HepG2 (cell line): ENCODE measurements at regions not wholly inside any gene's neighbourhood (a gene's known extent, or its start where the extent isn't known, plus 50 kb on each side); places are given as distances from the start of the nearest gene placed in this dataset.

ENCODE experiments used
- ATAC-seq: fragments of 200-7000 bp; cut with Tn5 transposase; 3 replicates; pipeline ENCODE4 v1.9.1; 2020; ENCODE audit warnings: mild to moderate bottlenecking, moderate library complexity
- BruUV-seq: library from RNA; stranded (reverse); fragments of 400-500 nt; replicated peaks from 2 replicates; lab custom pipeline; 2021; lab: Mats Ljungman, UMichigan
- CTCF ChIA-PET: fragments of 300-600 bp; formaldehyde crosslinking; extraction: SDS; loops from one replicate; lab custom pipeline; 2021; ENCODE audit warnings: low total read pairs, inconsistent platforms, low intra/inter-chr PET ratio; lab: Yijun Ruan, JAX
- POLR2A ChIA-PET: fragments of 350-600 bp; sonication (Branson Sonifier 250); formaldehyde crosslinking; loops from one replicate; lab custom pipeline; 2020; ENCODE audit warnings: antibody characterized with exemption, inconsistent platforms; lab: Yijun Ruan, JAX
- DNase-seq: peaks from one replicate; pipeline ENCODE4 v3.0.0-alpha.2; 2015; ENCODE audit warnings: low spot score
- FAIRE-seq: peaks from 3 replicates; lab custom pipeline; 2011; peaks lifted over from hg19 to GRCh38; lab: Jason Lieb, UNC
- H2AFZ ChIP-seq: one replicate; pipeline ENCODE4 v1.6.1; 2011; ENCODE audit warnings: low read length, inconsistent platforms
- H3K27ac ChIP-seq: fragments of 300-600 bp; 3 replicates; pipeline ENCODE4 v1.8.0; 2011; ENCODE audit warnings: mixed run types, mild to moderate bottlenecking, mixed read lengths, low read length, inconsistent platforms; ENCODE audit not compliant: insufficient read depth; ENCODE audit errors: extremely low read length
- H3K27me3 ChIP-seq, 2 experiments: fragments of 200-600 bp in 1 of 2; 2 replicates in 1 of 2; 3 replicates in 1 of 2; pipeline versions ENCODE4 v1.6.0 to v1.8.0; 2011; ENCODE audit warnings: low read length in 2 of 2, mild to moderate bottlenecking in 2 of 2, moderate library complexity in 2 of 2, inconsistent platforms in 1 of 2; ENCODE audit not compliant: insufficient read depth in 2 of 2, control insufficient read depth in 1 of 2
- H3K36me3 ChIP-seq, 2 experiments: fragments of 200-600 bp in 1 of 2; replicated peaks in 1 of 2; 2 replicates in 1 of 2; 3 replicates in 1 of 2; pipeline versions ENCODE4 v1.5.1 to v1.8.0; 2011; ENCODE audit warnings: low read length in 2 of 2, inconsistent platforms in 1 of 2; ENCODE audit not compliant: insufficient read depth in 2 of 2, control insufficient read depth in 1 of 2
- H3K4me1 ChIP-seq: 2 replicates; pipeline ENCODE4 v1.5.1; 2012; ENCODE audit warnings: low read length, inconsistent platforms; ENCODE audit not compliant: insufficient read depth
- H3K4me2 ChIP-seq: 2 replicates; pipeline ENCODE4 v1.6.0; 2011; ENCODE audit warnings: low read depth, low read length, inconsistent platforms
- H3K4me3 ChIP-seq, 3 experiments: fragments of 200-600 bp in 1 of 3; sonication (generic), shearing (Covaris generic) in 1 of 3; replicated peaks in 1 of 3; 2 replicates each; pipeline ENCODE4 v1.5.1; 2011 to 2016; ENCODE audit warnings: low read length in 3 of 3, inconsistent platforms in 2 of 3, low read depth in 2 of 3, mild to moderate bottlenecking in 2 of 3, control low read depth in 1 of 3, mixed read lengths in 1 of 3; ENCODE audit not compliant: insufficient read depth in 1 of 3
- H3K79me2 ChIP-seq: one replicate; pipeline ENCODE4 v1.6.1; 2011; ENCODE audit warnings: low read length, inconsistent platforms; ENCODE audit not compliant: insufficient read depth
- H3K9ac ChIP-seq: 2 replicates; pipeline ENCODE4 v1.6.0; 2011; ENCODE audit warnings: mild to moderate bottlenecking, low read depth, low read length, inconsistent platforms; ENCODE audit not compliant: insufficient read depth
- H3K9me3 ChIP-seq: 2 replicates; pipeline ENCODE4 v1.5.1; 2012; ENCODE audit warnings: mild to moderate bottlenecking, low read length
- H4K20me1 ChIP-seq: 2 replicates; pipeline ENCODE4 v1.6.0; 2011; ENCODE audit warnings: inconsistent platforms, mild to moderate bottlenecking, low read length, moderate library complexity; ENCODE audit not compliant: insufficient read depth
- ATF7 ChIP-seq, 2 experiments: fragments of 450-650 bp in 1 of 2; sonication (generic) in 1 of 2; formaldehyde crosslinking in 1 of 2; IDR thresholded peaks; 2 replicates each; pipeline versions ENCODE4 v1.4.0 to v1.6.1; 2016 to 2020; ENCODE audit warnings: antibody characterized with exemption in 1 of 2, mild to moderate bottlenecking in 1 of 2, missing genetic modification reagents in 1 of 2
- CEBPB ChIP-seq: IDR thresholded peaks from 2 replicates; pipeline ENCODE4 v1.6.1; 2011; ENCODE audit warnings: low read depth, low read length, improper control_type of control experiment, borderline replicate concordance
- CREB1 ChIP-seq, 2 experiments: fragments of 450-650 bp in 1 of 2; IDR thresholded peaks; 2 replicates each; pipeline ENCODE4 v1.6.1; 2016 to 2017; ENCODE audit warnings: control low read depth in 1 of 2, mild to moderate bottlenecking in 1 of 2, missing compliant biosample characterization in 1 of 2, missing genetic modification characterization in 1 of 2
- GLI4 ChIP-seq: sonication (generic); formaldehyde crosslinking; IDR thresholded peaks from 2 replicates; pipeline ENCODE4 v1.5.1; 2020; ENCODE audit warnings: missing genetic modification reagents, mild to moderate bottlenecking, moderate library complexity, borderline replicate concordance
- NFE2L2 ChIP-seq: fragments of 150-350 bp; IDR thresholded peaks from 2 replicates; pipeline ENCODE4 v1.6.1; 2014; ENCODE audit warnings: low read length
- WIZ ChIP-seq: sonication (generic); formaldehyde crosslinking; IDR thresholded peaks from 2 replicates; pipeline ENCODE4 v1.5.1; 2020; ENCODE audit warnings: mild to moderate bottlenecking, missing genetic modification reagents
- ZFP36 ChIP-seq: fragments of 150-350 bp; IDR thresholded peaks from 2 replicates; pipeline ENCODE4 v1.6.1; 2018; ENCODE audit warnings: borderline replicate concordance, low read length, low read depth; ENCODE audit not compliant: partially characterized antibody
- ZZZ3 ChIP-seq: sonication (generic); formaldehyde crosslinking; IDR thresholded peaks from 2 replicates; pipeline ENCODE4 v1.4.0; 2020; ENCODE audit warnings: missing genetic modification reagents, mild to moderate bottlenecking, borderline replicate concordance
- WGBS: methylation state at CpG from one replicate; pipeline ENCODE4 v1.1.6; 2017; ENCODE audit warnings: low lambda C conversion rate; 5-methylcytosine and 5-hydroxymethylcytosine counted together
- in situ Hi-C: cut with HindIII; loops from 2 replicates; pipeline ENCODE4 v1.10.0; 2017; ENCODE audit warnings: low pct_unique_long_range_greater_than_20kb; ENCODE audit not compliant: extremely low pct_ligation_motif_present
- intact Hi-C: fragments of 100-400 bp; cut with micrococcal nuclease; formaldehyde crosslinking; loops from one replicate; pipeline ENCODE4 v1.10.0; 2022; ENCODE audit not compliant: unreplicated experiment

- Histone ChIP-seq H3K4me1 (no peaks in the 10 kb centered on the region), H3K27me3 (peaks cover 0 to 4% of the 10 kb centered on the region in 2 experiments; a peak in 1 of 5 replicates), H3K79me2 (no peaks in the 10 kb centered on the region), H4K20me1 (no peaks in the 10 kb centered on the region), H3K9me3 (no peaks in the 10 kb centered on the region), H3K4me3 (no peak overlapping the region), H3K36me3 (no peaks in the 10 kb centered on the region), H3K4me2 (no peak overlapping the region), H3K27ac (no peak overlapping the region), H2AFZ (no peak overlapping the region), H3K9ac (no peak overlapping the region)
- TF ChIP-seq WIZ (CRISPR knock-in tag) (no peak), CEBPB (peak; percentile 74; the same call in 1 of the 2 replicates)
- intact Hi-C loops (no loop called here), in situ Hi-C loops (no loop called here)
- no TSS peak for BruUV-seq
- ChIA-PET POLR2A (no interaction called here), CTCF (no interaction called here)
- ATAC-seq (no peak), DNase-seq (no peak), FAIRE-seq (no peak)
- WGBS: 25% methylated on average over 10 of the region's 10 CpGs
Measured at GRCh38 chr10:2748287-2748686, 319.1 kb upstream of the PFKP start.

- Histone ChIP-seq H3K4me3 (no peak overlapping the region), H3K9ac (no peak overlapping the region), H3K79me2 (no peaks in the 10 kb centered on the region), H4K20me1 (no peaks in the 10 kb centered on the region), H2AFZ (no peak overlapping the region), H3K9me3 (no peaks in the 10 kb centered on the region), H3K27me3 (peaks cover 0 to 4% of the 10 kb centered on the region in 2 experiments; a peak in 2 of 5 replicates), H3K4me1 (no peaks in the 10 kb centered on the region), H3K4me2 (no peak overlapping the region), H3K36me3 (no peaks in the 10 kb centered on the region), H3K27ac (no peak overlapping the region)
- in situ Hi-C loops: no loop called here
- ATAC-seq: no peak
- POLR2A ChIA-PET: no interaction called here
- no TSS peak for BruUV-seq
- 31% methylated on average over 8 of the region's 8 CpGs for WGBS
- peak; percentile 98 for TF ChIP-seq ATF7 (IDR thresholded peaks at IDR 0.05)
- TF ChIP-seq ATF7 (CRISPR knock-in tag; IDR thresholded peaks at IDR 0.05): no peak
- TF ChIP-seq CREB1 (IDR thresholded peaks at IDR 0.05): peak; percentile 92
- TF ChIP-seq CREB1 (CRISPR knock-in tag; IDR thresholded peaks at IDR 0.05): no peak
- TF ChIP-seq NFE2L2: no peak
- TF ChIP-seq ZFP36: no peak
- no peak for TF ChIP-seq ZZZ3 (CRISPR knock-in tag)
- TF ChIP-seq GLI4 (CRISPR knock-in tag): no peak
- FAIRE-seq: no peak
- CTCF ChIA-PET: no interaction called here
- no peak for DNase-seq
- intact Hi-C loops: no loop called here
Measured at GRCh38 chr10:2746638-2747037, 320.7 kb upstream of the PFKP start.
